Left renal pelvis (tissue), 4 donors: ENCODE measurements at regions not wholly inside any gene's neighbourhood (a gene's known extent, or its start where the extent isn't known, plus 50 kb on each side); places are given as distances from the start of the nearest gene placed in this dataset.
A peak's percentile ranks its signal among the peaks of the same experiment; 100 is the strongest.
"Not testable (repeated sequence)": the region's sequence is repeated elsewhere in the genome, so short reads cannot be mapped to it uniquely, and the experiment has no call there.

Experiments used
- DNase-seq, 4 donors: peaks; one replicate each; pipeline ENCODE4 v3.0.0-alpha.2; 2013; ENCODE audit warnings: low read depth in 4 of 4, low spot score in 3 of 4

- DNase-seq: no peak
Observed at GRCh38 chr3:89740881-89741177, 633.4 kb downstream of the EPHA3 start.

DNA sequence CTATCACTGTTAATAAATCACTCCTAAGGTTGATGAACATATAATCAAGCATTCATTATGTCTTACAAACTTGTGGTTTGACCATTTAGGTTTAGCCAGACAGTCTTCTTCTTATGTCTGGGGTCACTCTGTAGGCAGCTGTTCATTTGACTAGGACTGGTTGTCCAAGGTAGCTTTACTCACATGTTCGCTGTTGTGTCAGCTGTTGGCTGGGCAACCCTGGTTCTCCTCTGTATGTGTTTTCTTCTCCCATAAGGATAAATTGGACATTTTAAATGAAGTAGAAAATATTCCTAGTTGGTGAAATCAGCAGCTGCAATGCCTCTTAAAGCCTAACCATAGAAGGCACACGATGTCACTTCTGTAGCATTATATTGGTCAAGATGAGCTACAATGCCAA, 635.1 kb downstream of the EPHA3 start:
- DNase-seq: no peak

- not testable (repeated sequence) for DNase-seq
Observed at GRCh38 chr3:89747541-89748278, 640.3 kb downstream of the EPHA3 start.

DNA sequence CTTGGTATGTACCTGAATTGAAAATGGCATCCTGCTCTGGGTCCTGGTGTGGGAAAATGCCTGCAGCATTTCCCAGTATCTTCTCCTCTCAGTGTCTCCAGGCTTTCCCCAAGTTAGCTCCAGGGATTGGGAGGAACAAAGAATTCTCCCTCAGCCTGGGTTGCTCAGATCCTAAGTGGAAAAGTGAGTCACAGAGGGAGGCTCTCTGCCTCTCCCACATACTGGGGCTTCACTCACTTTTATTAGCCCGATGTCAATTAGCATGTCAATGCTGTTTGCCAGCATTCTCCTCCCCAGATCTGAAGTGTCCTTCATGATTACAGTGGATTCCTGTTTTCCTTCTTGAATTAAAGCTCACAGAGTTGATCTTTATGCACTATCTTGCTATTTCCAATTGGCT, 655.0 kb downstream of the EPHA3 start:
- no peak for DNase-seq

DNA sequence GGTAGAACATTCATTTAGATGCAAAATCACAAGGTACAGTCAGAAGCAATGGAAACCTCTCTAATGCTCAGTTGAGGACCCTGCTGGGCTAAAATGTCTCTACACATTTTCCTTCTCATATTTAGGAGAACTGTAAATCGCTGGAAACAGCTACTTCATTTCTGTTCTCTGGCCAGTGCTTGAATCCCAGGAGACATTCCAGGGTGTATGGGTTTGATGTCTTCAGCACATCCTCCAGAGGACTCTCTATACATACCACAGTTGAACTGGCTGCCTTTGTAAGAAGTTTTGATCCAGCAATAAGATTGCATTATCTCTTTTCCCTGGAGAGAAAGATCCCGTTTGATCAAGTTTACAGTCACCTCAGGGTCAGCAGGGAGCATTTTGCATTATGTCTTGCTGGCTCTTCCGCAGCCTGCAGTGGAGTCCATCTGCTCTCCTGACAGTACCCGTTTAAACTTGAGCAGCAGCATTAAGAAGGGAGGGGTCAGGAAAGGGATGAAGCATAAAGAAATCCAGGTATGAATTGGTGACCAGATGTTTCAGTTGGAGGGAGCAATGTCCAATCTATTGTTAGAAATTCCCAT, 676.0 kb downstream of the EPHA3 start:
- no peak for DNase-seq

GRCh38 chr3:89787485-89787884, 680.1 kb downstream of the EPHA3 start:
- no peak for DNase-seq

DNA sequence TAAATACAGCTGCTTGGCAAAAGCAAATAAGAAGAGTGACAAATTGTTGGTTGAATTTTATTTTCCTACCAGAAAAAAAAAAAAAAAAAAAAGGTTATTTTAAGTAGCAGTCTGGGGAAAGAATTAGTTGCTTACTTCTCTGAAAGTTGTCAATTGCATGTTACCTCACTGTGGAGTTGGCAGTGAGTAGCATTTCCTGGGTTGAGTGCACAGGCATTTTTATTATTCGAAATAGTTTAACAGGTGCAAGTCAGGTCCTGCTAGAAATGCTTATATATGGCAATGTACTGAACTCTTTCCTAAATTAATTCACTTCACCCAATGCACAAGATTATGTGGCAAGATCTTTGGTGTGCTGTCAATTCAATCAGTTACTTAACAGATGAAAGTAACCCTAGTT, 680.6 kb downstream of the EPHA3 start:
- no peak for DNase-seq

GRCh38 chr3:89795506-89795905, 688.1 kb downstream of the EPHA3 start:
- DNase-seq: no peak

GRCh38 chr3:89802881-89803280, 695.5 kb downstream of the EPHA3 start:
- no peak for DNase-seq

GRCh38 chr3:89803711-89804110, 696.3 kb downstream of the EPHA3 start:
- no peak for DNase-seq

DNA sequence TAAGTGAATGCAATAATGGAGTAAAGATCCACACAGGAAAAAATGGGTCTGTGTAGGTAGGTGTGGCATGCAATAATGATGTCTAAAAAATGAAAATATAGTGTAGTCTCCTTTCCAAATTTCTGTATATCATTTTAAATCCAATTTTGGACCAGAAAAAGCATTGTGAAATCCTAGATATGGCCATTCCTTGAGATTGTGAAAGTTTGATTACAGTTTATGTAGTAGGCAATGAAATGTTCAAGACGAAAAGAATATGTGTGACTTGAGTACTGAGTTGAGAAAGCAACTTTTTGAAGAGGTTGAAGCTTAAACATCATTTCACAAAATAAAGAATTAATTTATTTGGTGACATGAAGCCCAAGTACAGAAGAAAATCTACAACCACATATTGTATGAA, 698.7 kb downstream of the EPHA3 start:
- DNase-seq: no peak

DNA sequence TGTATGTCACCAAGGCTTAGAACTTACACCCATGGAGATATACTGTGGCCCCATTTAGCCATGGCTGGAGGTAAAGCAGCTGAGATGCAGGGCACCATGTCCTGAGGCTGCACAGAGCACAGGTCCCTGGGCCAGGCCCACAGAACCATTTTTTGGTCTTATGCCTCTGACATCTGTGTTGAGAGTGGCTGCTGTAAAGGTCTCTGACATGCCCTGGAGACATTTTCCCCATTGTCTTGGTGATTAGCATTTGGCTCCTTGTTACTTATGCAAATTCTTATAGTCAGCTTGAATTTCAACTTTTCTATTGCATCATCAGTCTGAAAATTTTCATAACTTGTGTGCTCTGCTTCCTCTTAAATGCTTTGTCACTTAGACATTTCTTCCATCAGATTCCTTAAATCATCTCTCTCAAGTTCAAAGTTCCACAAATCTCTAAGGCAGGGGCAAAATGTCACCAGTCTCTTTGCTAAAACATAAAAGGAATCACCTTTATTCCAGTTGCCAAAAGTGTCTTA, 701.3 kb downstream of the EPHA3 start:
- no peak for DNase-seq

- DNase-seq: no peak
Observed at GRCh38 chr3:89813500-89813899, 706.1 kb downstream of the EPHA3 start.

DNA sequence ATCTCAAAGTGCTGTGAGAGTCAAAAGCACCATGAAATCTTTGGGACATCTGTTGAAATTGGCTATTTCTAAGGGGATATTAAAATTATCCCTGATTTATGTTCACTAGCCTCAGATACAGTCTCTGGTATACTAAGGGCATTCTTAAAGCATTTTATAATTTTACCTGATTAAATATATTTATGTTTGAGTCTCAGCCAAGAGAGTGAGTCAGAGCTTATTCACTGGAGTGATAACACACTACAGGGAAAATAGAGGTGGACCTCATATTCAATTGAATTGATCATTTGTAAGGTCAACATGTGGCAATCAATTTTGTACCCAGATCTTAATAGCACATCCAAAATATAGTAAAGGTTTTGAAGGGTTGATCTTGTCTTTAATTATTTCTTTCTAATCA, 733.6 kb downstream of the EPHA3 start:
- no peak for DNase-seq

DNA sequence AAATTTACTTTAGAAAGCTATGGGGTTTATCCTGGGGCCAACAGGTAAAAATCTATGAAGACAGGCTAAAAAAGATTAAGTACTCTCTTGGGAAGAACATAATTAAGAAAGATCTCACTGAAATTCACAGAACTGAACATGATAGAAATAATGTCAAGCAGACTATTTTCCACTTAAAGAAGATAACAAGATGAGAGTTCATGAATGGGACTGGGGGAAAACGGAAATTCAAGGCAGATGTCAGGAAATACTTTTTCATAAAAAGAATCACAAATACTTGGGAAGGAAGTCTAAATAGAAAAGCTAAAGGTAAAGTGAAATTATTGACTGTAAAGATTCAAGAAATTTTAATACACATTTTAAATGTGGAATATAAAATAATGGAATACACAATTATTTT, 737.6 kb downstream of the EPHA3 start:
- no peak for DNase-seq

DNA sequence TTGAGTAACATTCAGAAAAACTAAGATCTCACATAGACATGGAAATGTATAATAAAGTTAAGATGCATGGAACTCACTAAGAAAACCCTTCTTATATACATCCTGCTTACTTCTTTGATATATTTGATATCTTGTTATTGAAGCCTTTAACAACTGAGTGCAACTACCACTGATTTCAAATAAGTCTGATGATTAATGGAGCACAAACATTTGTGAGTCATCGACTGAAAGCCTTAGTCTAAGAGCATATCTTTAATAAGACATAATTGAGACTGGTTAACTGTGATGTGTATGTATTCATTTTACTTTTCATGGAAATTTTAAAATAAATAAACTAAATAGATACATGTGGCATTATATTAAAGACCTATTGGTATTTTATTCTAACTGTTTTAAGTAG, 740.5 kb downstream of the EPHA3 start:
- DNase-seq: no peak

DNA sequence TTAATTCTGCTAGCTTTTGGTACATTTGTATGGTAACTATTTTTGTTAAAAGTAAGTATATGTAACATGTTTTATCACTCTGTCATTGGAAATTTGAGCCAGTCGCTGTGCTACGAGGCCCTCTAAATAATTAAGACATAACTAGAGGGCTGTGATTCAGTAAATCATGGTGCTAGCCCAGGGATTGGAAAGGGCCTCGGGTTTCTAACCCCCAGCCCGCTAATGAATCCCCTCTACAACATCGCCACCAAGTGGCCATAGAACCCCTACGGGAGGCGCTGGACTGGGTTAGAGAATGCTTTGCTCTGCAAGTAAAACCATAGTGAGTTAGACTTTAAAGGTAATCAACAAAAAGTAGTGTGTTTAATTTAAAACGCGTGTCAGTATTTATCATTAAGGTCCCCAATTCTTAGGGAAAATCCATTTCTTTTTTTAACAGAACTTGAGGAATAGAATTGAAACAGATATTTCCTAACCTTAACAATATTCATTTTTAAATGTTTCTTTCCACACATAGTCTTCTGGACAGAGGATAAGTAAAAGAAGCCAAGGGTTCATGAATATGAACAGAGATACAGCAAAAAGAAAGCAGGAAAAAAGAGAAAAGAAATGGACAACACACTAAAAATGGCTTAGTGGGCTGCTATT, 744.7 kb downstream of the EPHA3 start:
- peak; percentile 29 to 60 (median 46) for DNase-seq

DNA sequence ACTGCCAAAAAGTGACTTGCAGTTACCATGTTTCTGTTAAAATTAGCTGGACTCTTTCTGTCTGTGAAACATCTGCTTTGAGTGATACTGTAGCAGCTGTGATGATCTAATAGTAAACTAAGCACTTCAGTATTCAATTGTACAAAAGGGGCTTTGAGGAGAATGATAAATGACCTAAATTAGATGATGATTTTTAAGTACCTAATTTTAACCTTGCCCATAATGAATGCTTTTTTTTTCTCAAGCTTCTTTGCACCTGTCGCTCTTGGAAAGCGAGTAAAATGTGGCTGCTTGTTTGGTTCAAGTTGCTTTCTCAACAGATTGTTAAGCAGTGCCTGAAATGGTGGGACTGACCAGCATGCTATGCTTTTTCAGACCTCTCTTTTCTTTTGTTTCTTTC, 752.3 kb downstream of the EPHA3 start:
- no peak for DNase-seq

DNA sequence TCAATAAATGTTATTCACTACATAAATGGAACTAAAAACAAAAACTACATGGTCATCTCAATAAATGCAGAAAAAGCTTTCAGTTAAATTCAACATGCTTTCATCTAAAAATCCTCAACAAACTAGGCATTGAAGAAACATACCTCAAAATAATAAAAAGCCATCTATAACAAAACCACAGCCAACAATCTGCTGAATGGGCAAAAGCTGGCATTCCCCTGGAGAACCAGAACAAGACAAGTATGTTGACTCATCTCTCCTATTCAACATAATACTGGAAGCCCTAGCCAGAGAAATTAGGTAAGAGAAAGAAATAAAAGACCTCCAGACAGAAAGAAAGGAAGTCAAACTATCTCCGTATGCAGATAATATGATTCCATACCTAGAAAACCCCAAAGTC, 759.9 kb downstream of the EPHA3 start:
- DNase-seq: no peak

DNA sequence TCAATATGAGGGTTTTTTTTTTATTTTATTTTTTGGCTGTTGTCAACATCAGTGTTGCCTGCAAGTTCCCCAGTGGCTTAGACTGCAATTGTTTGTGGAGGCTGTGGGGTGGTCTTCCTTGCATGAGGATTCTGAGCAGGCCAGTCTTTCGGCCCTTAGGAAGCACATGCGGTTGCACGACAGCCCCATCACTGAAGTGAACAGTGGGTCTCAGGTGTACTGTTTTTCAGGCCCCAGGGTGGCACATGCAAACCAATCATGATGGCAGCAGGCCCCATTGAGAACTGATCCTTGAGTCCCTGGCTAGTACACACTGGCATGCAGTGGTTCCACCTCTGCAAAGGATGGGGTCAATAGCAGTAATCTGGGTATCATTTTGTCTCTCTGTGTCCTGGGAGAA, 768.7 kb downstream of the EPHA3 start:
- DNase-seq: no peak

- no peak for DNase-seq
Observed at GRCh38 chr3:89877230-89877629, 769.8 kb downstream of the EPHA3 start.

GRCh38 chr3:89889386-89889785, 782.0 kb downstream of the EPHA3 start:
- no peak for DNase-seq
